Liver (tissue), 8 donors: ENCODE measurements at regions not wholly inside any gene's neighbourhood (a gene's known extent, or its start where the extent isn't known, plus 50 kb on each side); places are given as distances from the start of the nearest gene placed in this dataset.

ENCODE experiments used
- DNase-seq: peaks from one replicate; pipeline ENCODE4 v3.0.0-alpha.2; 2017; ENCODE audit warnings: low spot score
- H3K27ac ChIP-seq, 2 donors: one replicate each; pipeline ENCODE4 v1.7.0; 2013; ENCODE audit warnings: inconsistent platforms in 2 of 2, low read length in 2 of 2, control low read depth in 1 of 2, low read depth in 1 of 2, mild to moderate bottlenecking in 1 of 2
- H3K27me3 ChIP-seq, 4 donors: one replicate each; pipeline versions ENCODE4 v1.6.1 to v1.7.0; 2013; ENCODE audit warnings: low read length in 3 of 4, inconsistent platforms in 1 of 4, mild to moderate bottlenecking in 1 of 4, moderate library complexity in 1 of 4; ENCODE audit not compliant: control insufficient read depth in 4 of 4, insufficient read depth in 4 of 4
- H3K36me3 ChIP-seq, 4 donors: one replicate each; pipeline versions ENCODE4 v1.6.1 to v1.7.0; 2013; ENCODE audit warnings: low read length in 3 of 4, mild to moderate bottlenecking in 3 of 4, low read depth in 1 of 4, moderate library complexity in 1 of 4; ENCODE audit not compliant: control insufficient read depth in 4 of 4, insufficient read depth in 3 of 4
- H3K4me1 ChIP-seq, 4 donors: one replicate each; pipeline versions ENCODE4 v1.6.1 to v1.7.0; 2013; ENCODE audit warnings: low read length in 3 of 4, mild to moderate bottlenecking in 3 of 4, moderate library complexity in 1 of 4; ENCODE audit not compliant: control insufficient read depth in 4 of 4, insufficient read depth in 4 of 4
- H3K4me3 ChIP-seq, 3 donors: one replicate each; pipeline versions ENCODE4 v1.6.1 to v1.7.0; 2013; ENCODE audit warnings: low read length in 3 of 3, control low read depth in 1 of 3, low read depth in 1 of 3, mild to moderate bottlenecking in 1 of 3
- H3K9ac ChIP-seq, 2 donors: one replicate each; pipeline ENCODE4 v1.7.0; 2013; ENCODE audit warnings: low read length in 2 of 2, mild to moderate bottlenecking in 2 of 2, moderate library complexity in 2 of 2, control low read depth in 1 of 2, low read depth in 1 of 2
- H3K9me3 ChIP-seq, 4 donors: one replicate each; pipeline versions ENCODE4 v1.6.1 to v1.7.0; 2013; ENCODE audit warnings: low read length in 3 of 4; ENCODE audit not compliant: control insufficient read depth in 4 of 4
- ATF3 ChIP-seq: IDR thresholded peaks from 2 replicates; pipeline ENCODE4 v1.6.1; 2016; ENCODE audit warnings: antibody characterized with exemption
- CTCF ChIP-seq: fragments of 150-350 bp; IDR thresholded peaks from 2 replicates; pipeline ENCODE4 v1.5.1; 2017; ENCODE audit warnings: improper control_type of control experiment, low read depth, low read length; ENCODE audit not compliant: missing input control
- EGR1 ChIP-seq, 2 donors: IDR thresholded peaks; 2 replicates each; pipeline ENCODE4 v1.6.1; 2016 to 2018; ENCODE audit warnings: antibody characterized with exemption in 2 of 2, low read depth in 2 of 2
- FOXA1 ChIP-seq: IDR thresholded peaks from 2 replicates; pipeline ENCODE4 v1.6.1; 2016; ENCODE audit warnings: antibody characterized with exemption
- FOXA2 ChIP-seq: IDR thresholded peaks from 2 replicates; pipeline ENCODE4 v1.6.1; 2016; ENCODE audit warnings: antibody characterized with exemption
- GABPA ChIP-seq, 2 donors: IDR thresholded peaks in 1 of 2; conservative IDR thresholded peaks in 1 of 2; 2 replicates each; pipeline ENCODE4 v1.6.1; 2016; ENCODE audit warnings: antibody characterized with exemption in 2 of 2, mild to moderate bottlenecking in 1 of 2, moderate library complexity in 1 of 2
- HNF4A ChIP-seq, 2 donors: conservative IDR thresholded peaks; 2 replicates each; pipeline ENCODE4 v1.6.1; 2016; ENCODE audit warnings: antibody characterized with exemption in 2 of 2, mild to moderate bottlenecking in 2 of 2
- HNF4G ChIP-seq: IDR thresholded peaks from 2 replicates; pipeline ENCODE4 v1.6.1; 2016; ENCODE audit warnings: antibody characterized with exemption
- JUND ChIP-seq, 2 donors: IDR thresholded peaks; 2 replicates each; pipeline ENCODE4 v1.6.1; 2016; ENCODE audit warnings: antibody characterized with exemption in 2 of 2
- NR2F2 ChIP-seq: IDR thresholded peaks from 2 replicates; pipeline ENCODE4 v1.6.1; 2016; ENCODE audit warnings: antibody characterized with exemption
- RAD21 ChIP-seq, 2 donors: IDR thresholded peaks; 2 replicates each; pipeline ENCODE4 v1.6.1; 2016; ENCODE audit warnings: antibody characterized with exemption in 2 of 2, mild to moderate bottlenecking in 2 of 2
- RXRA ChIP-seq, 2 donors: IDR thresholded peaks; 2 replicates each; pipeline ENCODE4 v1.6.1; 2017 to 2018; ENCODE audit warnings: antibody characterized with exemption in 2 of 2, mild to moderate bottlenecking in 1 of 2
- SP1 ChIP-seq: IDR thresholded peaks from 2 replicates; pipeline ENCODE4 v1.6.1; 2018; ENCODE audit warnings: antibody characterized with exemption, mild to moderate bottlenecking
- TAF1 ChIP-seq: conservative IDR thresholded peaks from 2 replicates; pipeline ENCODE4 v1.6.1; 2016; ENCODE audit warnings: antibody characterized with exemption, mild to moderate bottlenecking
- YY1 ChIP-seq: IDR thresholded peaks from 2 replicates; pipeline ENCODE4 v1.6.1; 2016; ENCODE audit warnings: antibody characterized with exemption, mild to moderate bottlenecking
- WGBS: extraction: QIAGEN DNeasy Blood & Tissue Kit; methylation state at CpG from one replicate; pipeline ENCODE4 v1.1.7; 2013; 5-methylcytosine and 5-hydroxymethylcytosine counted together
- TF ChIP-seq, protein P1 (sequence below): IDR thresholded peaks from 2 replicates; pipeline ENCODE4 v1.6.1; 2016; ENCODE audit warnings: antibody characterized with exemption
- TF ChIP-seq, protein P2 (sequence below): IDR thresholded peaks from 2 replicates; pipeline ENCODE4 v1.6.1; 2016; ENCODE audit warnings: antibody characterized with exemption
- donor health status: healthy.
- donor health status: healthy.
- donor health status: healthy.
- donor health status: healthy.
- donor health status: healthy.

DNA sequence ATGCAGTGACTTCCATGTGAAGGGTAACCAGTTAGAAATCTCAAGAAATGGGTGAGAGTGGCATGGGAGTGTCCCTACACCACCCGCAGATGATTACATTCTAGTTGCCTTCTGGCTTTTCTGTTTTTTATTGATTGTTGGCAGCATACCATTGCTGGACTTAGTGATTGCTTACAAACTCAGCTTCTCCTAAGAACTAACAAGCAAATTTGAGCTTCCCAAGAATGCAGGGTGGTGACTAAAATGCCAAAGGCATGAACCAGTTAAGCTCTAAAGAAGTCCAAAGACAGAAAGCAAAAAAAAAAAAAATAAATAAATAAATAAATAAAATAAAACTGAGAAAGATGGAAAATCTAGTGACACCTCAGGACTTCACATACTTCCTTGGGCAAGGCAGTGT lies 245.5 kb upstream of the PARD3B start:
- 60% methylated on average over 1 of the region's 1 CpG for WGBS
- H3K4me3 ChIP-seq, result no peak overlapping the region
- TF ChIP-seq JUND (IDR thresholded peaks at IDR 0.05), result no peak
- no peak for TF ChIP-seq NR2F2
- no peak for TF ChIP-seq CTCF
- TF ChIP-seq GABPA (IDR thresholded peaks at IDR 0.05 in 1 of 2, conservative IDR thresholded peaks at IDR 0.05 in 1 of 2), result no peak
- TF ChIP-seq EGR1 (IDR thresholded peaks at IDR 0.05; ENCODE audit: low read depth in 2 of 2), result no peak
- TF ChIP-seq, protein P1, sequence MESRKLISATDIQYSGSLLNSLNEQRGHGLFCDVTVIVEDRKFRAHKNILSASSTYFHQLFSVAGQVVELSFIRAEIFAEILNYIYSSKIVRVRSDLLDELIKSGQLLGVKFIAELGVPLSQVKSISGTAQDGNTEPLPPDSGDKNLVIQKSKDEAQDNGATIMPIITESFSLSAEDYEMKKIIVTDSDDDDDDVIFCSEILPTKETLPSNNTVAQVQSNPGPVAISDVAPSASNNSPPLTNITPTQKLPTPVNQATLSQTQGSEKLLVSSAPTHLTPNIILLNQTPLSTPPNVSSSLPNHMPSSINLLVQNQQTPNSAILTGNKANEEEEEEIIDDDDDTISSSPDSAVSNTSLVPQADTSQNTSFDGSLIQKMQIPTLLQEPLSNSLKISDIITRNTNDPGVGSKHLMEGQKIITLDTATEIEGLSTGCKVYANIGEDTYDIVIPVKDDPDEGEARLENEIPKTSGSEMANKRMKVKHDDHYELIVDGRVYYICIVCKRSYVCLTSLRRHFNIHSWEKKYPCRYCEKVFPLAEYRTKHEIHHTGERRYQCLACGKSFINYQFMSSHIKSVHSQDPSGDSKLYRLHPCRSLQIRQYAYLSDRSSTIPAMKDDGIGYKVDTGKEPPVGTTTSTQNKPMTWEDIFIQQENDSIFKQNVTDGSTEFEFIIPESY, result no peak
- TF ChIP-seq YY1, result no peak
- TF ChIP-seq HNF4A (conservative IDR thresholded peaks at IDR 0.05), result no peak
- no peak for TF ChIP-seq RAD21 (IDR thresholded peaks at IDR 0.05)
- no peak for TF ChIP-seq RXRA (IDR thresholded peaks at IDR 0.05)

DNA sequence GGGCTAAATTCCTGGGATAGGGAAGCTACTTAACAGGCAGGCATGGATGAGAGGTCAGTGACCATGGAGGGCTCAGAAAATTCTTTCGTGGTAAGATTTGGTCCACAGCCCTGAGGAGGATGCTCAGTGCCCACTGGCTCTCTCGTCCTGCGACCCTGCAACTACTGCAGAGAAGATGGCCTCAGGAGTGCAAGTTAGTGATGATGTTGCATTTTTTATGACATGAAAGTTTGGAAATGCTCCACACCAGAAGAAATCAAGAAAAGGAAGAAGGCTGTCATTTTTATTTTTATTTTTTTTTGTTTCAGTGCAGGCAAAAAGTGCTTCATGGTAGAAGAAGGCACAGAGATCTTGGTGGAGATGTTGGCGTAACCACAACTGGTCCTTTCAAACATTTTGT lies 238.6 kb upstream of the PARD3B start:
- H3K36me3 ChIP-seq, result no peaks in the 10 kb centered on the region
- H3K4me1 ChIP-seq, result no peaks in the 10 kb centered on the region
- no peak overlapping the region for H3K4me3 ChIP-seq
- no peak overlapping the region for H3K9ac ChIP-seq
- TF ChIP-seq FOXA2 (no peak), ATF3 (no peak), TAF1 (no peak), JUND (IDR thresholded peaks at IDR 0.05) (no peak), GABPA (IDR thresholded peaks at IDR 0.05 in 1 of 2, conservative IDR thresholded peaks at IDR 0.05 in 1 of 2) (no peak), SP1 (no peak), FOXA1 (no peak), YY1 (no peak), HNF4G (no peak), CTCF (no peak), NR2F2 (no peak), RXRA (IDR thresholded peaks at IDR 0.05) (no peak)
- TF ChIP-seq, protein P2, sequence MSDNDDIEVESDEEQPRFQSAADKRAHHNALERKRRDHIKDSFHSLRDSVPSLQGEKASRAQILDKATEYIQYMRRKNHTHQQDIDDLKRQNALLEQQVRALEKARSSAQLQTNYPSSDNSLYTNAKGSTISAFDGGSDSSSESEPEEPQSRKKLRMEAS, result no peak
- TF ChIP-seq, protein P1, result no peak
- H3K9me3 ChIP-seq, result no peaks in the 10 kb centered on the region
- H3K27me3 ChIP-seq, result no peaks in the 10 kb centered on the region
- H3K27ac ChIP-seq, result no peak overlapping the region
- no peak for DNase-seq
- 93% methylated on average over 4 of the region's 4 CpGs for WGBS

More for the DNA sequence above, 245.5 kb upstream of the PARD3B start:
- Histone ChIP-seq H3K9me3 (no peaks in the 10 kb centered on the region), H3K27ac (no peak overlapping the region), H3K36me3 (no peaks in the 10 kb centered on the region), H3K4me1 (no peaks in the 10 kb centered on the region), H3K9ac (no peak overlapping the region), H3K27me3 (no peaks in the 10 kb centered on the region)
- no peak for DNase-seq
